ENCODE measurements at regions not wholly inside any gene's neighbourhood (a gene's known extent, or its start where the extent isn't known, plus 50 kb on each side); places are given as distances from the start of the nearest gene placed in this dataset.
"Not testable (repeated sequence)": the region's sequence is repeated elsewhere in the genome, so short reads cannot be mapped to it uniquely, and the experiment has no call there.

DNA sequence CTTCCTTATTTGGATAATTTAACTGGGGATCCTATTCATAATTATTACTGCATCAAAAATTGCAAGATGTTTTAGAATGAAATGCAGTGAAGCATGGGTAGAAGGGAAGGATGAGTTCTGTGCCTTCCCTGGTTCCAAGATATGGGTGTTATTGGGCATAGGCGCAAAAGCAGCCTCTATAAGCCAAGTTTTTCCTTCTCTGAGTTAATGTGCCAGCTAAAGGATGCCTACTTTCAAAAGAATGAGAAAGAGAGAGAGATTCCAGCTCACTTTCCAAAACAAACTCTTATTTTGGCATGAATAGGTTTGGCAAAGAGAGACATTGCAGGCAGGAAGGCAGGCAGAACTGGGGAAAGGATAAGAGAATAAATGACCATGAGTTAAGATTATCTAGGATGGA is 270.2 kb downstream of the TAFA4 start (continued):
- no peak for TF ChIP-seq ZBTB33 (IDR thresholded peaks at IDR 0.05; ENCODE audit: borderline replicate concordance, low read depth)

DNA sequence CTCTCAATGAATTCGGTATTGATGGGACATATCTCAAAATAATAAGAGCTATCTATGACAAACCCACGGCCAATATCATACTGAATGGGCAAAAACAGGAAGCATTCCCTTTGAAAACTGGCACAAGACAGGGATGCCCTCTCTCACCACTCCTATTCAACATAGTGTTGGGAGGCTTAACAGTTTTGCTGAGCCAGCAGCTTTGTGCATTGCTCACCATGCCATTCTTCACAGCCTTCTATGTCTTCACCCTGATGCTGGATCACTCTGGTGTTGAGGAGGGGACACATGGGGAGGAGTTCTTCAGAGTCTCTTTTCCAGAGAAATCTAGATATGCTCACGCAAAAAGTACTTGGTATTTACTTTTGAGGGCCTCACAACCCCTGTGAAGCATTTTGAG is 281.7 kb downstream of the TAFA4 start:
- H3K27ac ChIP-seq (ENCODE audit: low read depth in 2 of 2, low read length in 1 of 2); H2AFZ ChIP-seq (ENCODE audit: low read depth); H3F3A ChIP-seq (replicated peaks; ENCODE audit: insufficient read depth); H3K9ac ChIP-seq; H3K4me1 ChIP-seq (ENCODE audit: control insufficient read depth in 1 of 2, insufficient read depth in 2 of 2, low read depth in 1 of 2, low read length in 1 of 2); H3K79me2 ChIP-seq (ENCODE audit: insufficient read depth); H3K4me3 ChIP-seq (ENCODE audit: low read depth in 2 of 2, low read length in 1 of 2); POLR2A ChIA-PET; DNase-seq; H3K27me3 ChIP-seq (ENCODE audit: insufficient read depth); H3K9me2 ChIP-seq; H3K4me2 ChIP-seq; H3K36me3 ChIP-seq (replicated peaks in 1 of 2; ENCODE audit: control insufficient read depth in 1 of 2, insufficient read depth in 2 of 2, low read length in 1 of 2); H3K9me3 ChIP-seq; H4K20me1 ChIP-seq (ENCODE audit: insufficient read depth); CTCF ChIA-PET: not testable (repeated sequence)
- 20% methylated on average over 3 of the region's 3 CpGs for WGBS (ENCODE audit: low lambda C conversion rate)

DNA sequence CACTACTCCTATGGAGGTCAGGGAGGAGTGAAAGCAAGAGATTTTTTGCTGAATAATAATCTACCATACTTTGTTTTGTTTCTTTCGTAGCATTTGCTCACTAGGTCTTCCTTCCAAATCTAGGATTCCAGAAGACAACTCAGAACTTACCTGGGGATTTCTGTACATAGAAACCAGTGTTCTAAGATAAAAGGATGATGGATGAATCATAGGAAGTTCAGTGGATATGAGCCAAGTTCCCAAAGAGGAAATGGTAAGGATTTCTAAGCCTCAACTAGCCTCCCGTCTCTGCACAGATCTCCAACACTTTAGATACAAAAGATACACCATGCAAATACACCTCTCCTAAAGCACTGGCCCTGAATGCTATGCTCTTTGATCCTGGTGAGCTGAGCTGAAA is 283.9 kb downstream of the TAFA4 start:
- no peaks in the 10 kb centered on the region for H3K9me3 ChIP-seq
- no peak overlapping the region for H3K4me2 ChIP-seq
- ChIA-PET POLR2A (no interaction called here), CTCF (no interaction called here)
- 28% methylated on average over 2 of the region's 2 CpGs for WGBS (ENCODE audit: low lambda C conversion rate)
- no peak overlapping the region for H2AFZ ChIP-seq (ENCODE audit: low read depth)
- no peak overlapping the region for H3K9ac ChIP-seq
- no peaks in the 10 kb centered on the region for H3K4me1 ChIP-seq (ENCODE audit: control insufficient read depth in 1 of 2, insufficient read depth in 2 of 2, low read depth in 1 of 2, low read length in 1 of 2)
- no peaks in the 10 kb centered on the region for H3K79me2 ChIP-seq (ENCODE audit: insufficient read depth)
- H3K27me3 ChIP-seq (ENCODE audit: insufficient read depth), result no peaks in the 10 kb centered on the region
- no peak overlapping the region for H3K4me3 ChIP-seq (ENCODE audit: low read depth in 2 of 2, low read length in 1 of 2)
- H3K36me3 ChIP-seq (replicated peaks in 1 of 2; ENCODE audit: control insufficient read depth in 1 of 2, insufficient read depth in 2 of 2, low read length in 1 of 2), result no peaks in the 10 kb centered on the region
- DNase-seq, result no peak
- no peaks in the 10 kb centered on the region for H3F3A ChIP-seq (replicated peaks; ENCODE audit: insufficient read depth)
- H3K9me2 ChIP-seq, result no peaks in the 10 kb centered on the region
- H4K20me1 ChIP-seq (ENCODE audit: insufficient read depth), result no peaks in the 10 kb centered on the region
- H3K27ac ChIP-seq (ENCODE audit: low read depth in 2 of 2, low read length in 1 of 2), result no peak overlapping the region
- no peak for TF ChIP-seq ELF1 (IDR thresholded peaks at IDR 0.05)
- TF ChIP-seq SIN3A (IDR thresholded peaks at IDR 0.05; ENCODE audit: borderline replicate concordance, low read depth, low read length), result no peak
- TF ChIP-seq JUND (IDR thresholded peaks at IDR 0.05), result no peak
- no peak for TF ChIP-seq FOSL2 (IDR thresholded peaks at IDR 0.05; ENCODE audit: borderline replicate concordance, low read depth)
- TF ChIP-seq TEAD4 (IDR thresholded peaks at IDR 0.05; ENCODE audit: borderline replicate concordance, insufficient read depth), result no peak
- no peak for TF ChIP-seq YY1 (IDR thresholded peaks at IDR 0.05; ENCODE audit: low read depth)
- TF ChIP-seq NRF1 (IDR thresholded peaks at IDR 0.05; ENCODE audit: low read depth, low read length), result no peak
- TF ChIP-seq, protein P1, sequence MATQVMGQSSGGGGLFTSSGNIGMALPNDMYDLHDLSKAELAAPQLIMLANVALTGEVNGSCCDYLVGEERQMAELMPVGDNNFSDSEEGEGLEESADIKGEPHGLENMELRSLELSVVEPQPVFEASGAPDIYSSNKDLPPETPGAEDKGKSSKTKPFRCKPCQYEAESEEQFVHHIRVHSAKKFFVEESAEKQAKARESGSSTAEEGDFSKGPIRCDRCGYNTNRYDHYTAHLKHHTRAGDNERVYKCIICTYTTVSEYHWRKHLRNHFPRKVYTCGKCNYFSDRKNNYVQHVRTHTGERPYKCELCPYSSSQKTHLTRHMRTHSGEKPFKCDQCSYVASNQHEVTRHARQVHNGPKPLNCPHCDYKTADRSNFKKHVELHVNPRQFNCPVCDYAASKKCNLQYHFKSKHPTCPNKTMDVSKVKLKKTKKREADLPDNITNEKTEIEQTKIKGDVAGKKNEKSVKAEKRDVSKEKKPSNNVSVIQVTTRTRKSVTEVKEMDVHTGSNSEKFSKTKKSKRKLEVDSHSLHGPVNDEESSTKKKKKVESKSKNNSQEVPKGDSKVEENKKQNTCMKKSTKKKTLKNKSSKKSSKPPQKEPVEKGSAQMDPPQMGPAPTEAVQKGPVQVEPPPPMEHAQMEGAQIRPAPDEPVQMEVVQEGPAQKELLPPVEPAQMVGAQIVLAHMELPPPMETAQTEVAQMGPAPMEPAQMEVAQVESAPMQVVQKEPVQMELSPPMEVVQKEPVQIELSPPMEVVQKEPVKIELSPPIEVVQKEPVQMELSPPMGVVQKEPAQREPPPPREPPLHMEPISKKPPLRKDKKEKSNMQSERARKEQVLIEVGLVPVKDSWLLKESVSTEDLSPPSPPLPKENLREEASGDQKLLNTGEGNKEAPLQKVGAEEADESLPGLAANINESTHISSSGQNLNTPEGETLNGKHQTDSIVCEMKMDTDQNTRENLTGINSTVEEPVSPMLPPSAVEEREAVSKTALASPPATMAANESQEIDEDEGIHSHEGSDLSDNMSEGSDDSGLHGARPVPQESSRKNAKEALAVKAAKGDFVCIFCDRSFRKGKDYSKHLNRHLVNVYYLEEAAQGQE (IDR thresholded peaks at IDR 0.05; ENCODE audit: low read depth, low read length), result no peak
- TF ChIP-seq, protein P2, sequence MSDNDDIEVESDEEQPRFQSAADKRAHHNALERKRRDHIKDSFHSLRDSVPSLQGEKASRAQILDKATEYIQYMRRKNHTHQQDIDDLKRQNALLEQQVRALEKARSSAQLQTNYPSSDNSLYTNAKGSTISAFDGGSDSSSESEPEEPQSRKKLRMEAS (IDR thresholded peaks at IDR 0.05; ENCODE audit: low read depth), result no peak
- no peak for TF ChIP-seq USF1 (IDR thresholded peaks at IDR 0.05; ENCODE audit: borderline replicate concordance, low read depth)
- TF ChIP-seq, protein P3, sequence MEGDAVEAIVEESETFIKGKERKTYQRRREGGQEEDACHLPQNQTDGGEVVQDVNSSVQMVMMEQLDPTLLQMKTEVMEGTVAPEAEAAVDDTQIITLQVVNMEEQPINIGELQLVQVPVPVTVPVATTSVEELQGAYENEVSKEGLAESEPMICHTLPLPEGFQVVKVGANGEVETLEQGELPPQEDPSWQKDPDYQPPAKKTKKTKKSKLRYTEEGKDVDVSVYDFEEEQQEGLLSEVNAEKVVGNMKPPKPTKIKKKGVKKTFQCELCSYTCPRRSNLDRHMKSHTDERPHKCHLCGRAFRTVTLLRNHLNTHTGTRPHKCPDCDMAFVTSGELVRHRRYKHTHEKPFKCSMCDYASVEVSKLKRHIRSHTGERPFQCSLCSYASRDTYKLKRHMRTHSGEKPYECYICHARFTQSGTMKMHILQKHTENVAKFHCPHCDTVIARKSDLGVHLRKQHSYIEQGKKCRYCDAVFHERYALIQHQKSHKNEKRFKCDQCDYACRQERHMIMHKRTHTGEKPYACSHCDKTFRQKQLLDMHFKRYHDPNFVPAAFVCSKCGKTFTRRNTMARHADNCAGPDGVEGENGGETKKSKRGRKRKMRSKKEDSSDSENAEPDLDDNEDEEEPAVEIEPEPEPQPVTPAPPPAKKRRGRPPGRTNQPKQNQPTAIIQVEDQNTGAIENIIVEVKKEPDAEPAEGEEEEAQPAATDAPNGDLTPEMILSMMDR (IDR thresholded peaks at IDR 0.05), result no peak
- no peak for TF ChIP-seq USF2 (IDR thresholded peaks at IDR 0.05; ENCODE audit: borderline replicate concordance, low read depth, low read length)
- TF ChIP-seq FOXJ3 (CRISPR knock-in tag; IDR thresholded peaks at IDR 0.05), result no peak
- no peak for TF ChIP-seq IRF3 (IDR thresholded peaks at IDR 0.05; ENCODE audit: low read depth, low read length)
